ENCODE measurements at regions not wholly inside any gene's neighbourhood (a gene's known extent, or its start where the extent isn't known, plus 50 kb on each side); places are given as distances from the start of the nearest gene placed in this dataset.

GRCh38 chr5:32506201-32506661 lies 61.7 kb upstream of the ZFR start:
- TF ChIP-seq POLR2A (IDR thresholded peaks at IDR 0.05; ENCODE audit: low read length) (no peak), GATA1 (IDR thresholded peaks at IDR 0.05; ENCODE audit: low read depth, low read length) (no peak)

Data from erythroblast (primary cell).